Loucy (cell line): ENCODE measurements at regions not wholly inside any gene's neighbourhood (a gene's known extent, or its start where the extent isn't known, plus 50 kb on each side); places are given as distances from the start of the nearest gene placed in this dataset.

ENCODE experiments used
- CTCF ChIP-seq: fragments of 200-600 bp; sonication (generic); conservative IDR thresholded peaks from 2 replicates; pipeline ENCODE4 v1.5.1; 2014; ENCODE audit warnings: mild to moderate bottlenecking, antibody characterized with exemption, low read length
- EZH2phosphoT487 ChIP-seq: fragments of 200-600 bp; IDR thresholded peaks from 2 replicates; pipeline ENCODE4 v1.6.1; 2018; ENCODE audit warnings: antibody characterized with exemption, mild to moderate bottlenecking, moderate library complexity, borderline replicate concordance

GRCh38 chr5:24786108-24786507, 141.3 kb upstream of the CDH10 start:
- no peak for TF ChIP-seq CTCF
- no peak for TF ChIP-seq EZH2phosphoT487
